Small intestine (tissue), 7 donors: ENCODE measurements at regions not wholly inside any gene's neighbourhood (a gene's known extent, or its start where the extent isn't known, plus 50 kb on each side); places are given as distances from the start of the nearest gene placed in this dataset.
"Not testable (repeated sequence)": the region's sequence is repeated elsewhere in the genome, so short reads cannot be mapped to it uniquely, and the experiment has no call there.

Source experiments
- DNase-seq, 2 donors: peaks; one replicate each; pipeline versions ENCODE4 v3.0.0 to v3.0.0-alpha.2; 2013
- FAIRE-seq: peaks from 2 replicates; lab custom pipeline; 2012; peaks lifted over from hg19 to GRCh38; lab: Jason Lieb, UNC
- H3K27ac ChIP-seq, 3 donors: one replicate each; pipeline ENCODE4 v1.5.1; 2013; ENCODE audit warnings: low read length in 2 of 3, mild to moderate bottlenecking in 2 of 3, control low read depth in 1 of 3, inconsistent platforms in 1 of 3, low read depth in 1 of 3, moderate library complexity in 1 of 3
- H3K27me3 ChIP-seq, 3 donors: one replicate each; pipeline ENCODE4 v1.6.1; 2013; ENCODE audit warnings: low read length in 3 of 3, inconsistent platforms in 1 of 3; ENCODE audit not compliant: control insufficient read depth in 3 of 3, insufficient read depth in 3 of 3
- H3K36me3 ChIP-seq, 3 donors: one replicate each; pipeline ENCODE4 v1.6.1; 2013; ENCODE audit warnings: low read length in 3 of 3, inconsistent platforms in 1 of 3, low read depth in 1 of 3, mild to moderate bottlenecking in 1 of 3, moderate library complexity in 1 of 3; ENCODE audit not compliant: control insufficient read depth in 3 of 3, insufficient read depth in 2 of 3
- H3K4me1 ChIP-seq, 3 donors: one replicate each; pipeline ENCODE4 v1.6.1; 2013; ENCODE audit warnings: low read length in 2 of 3, inconsistent platforms in 1 of 3, low read depth in 1 of 3, mild to moderate bottlenecking in 1 of 3, moderate library complexity in 1 of 3; ENCODE audit not compliant: control insufficient read depth in 3 of 3, insufficient read depth in 2 of 3
- H3K4me3 ChIP-seq, 3 donors: one replicate each; pipeline ENCODE4 v1.5.1; 2013; ENCODE audit warnings: low read length in 3 of 3, control low read depth in 1 of 3, inconsistent platforms in 1 of 3, low read depth in 1 of 3, mild to moderate bottlenecking in 1 of 3, moderate library complexity in 1 of 3
- H3K9me3 ChIP-seq, 2 donors: one replicate each; pipeline ENCODE4 v1.6.1; 2013; ENCODE audit warnings: low read depth in 1 of 2, low read length in 1 of 2; ENCODE audit not compliant: control insufficient read depth in 2 of 2, insufficient read depth in 1 of 2
- WGBS, 3 donors: extraction: QIAGEN DNeasy Blood & Tissue Kit; methylation state at CpG; one replicate each; pipeline ENCODE4 v1.1.7; 2013; 5-methylcytosine and 5-hydroxymethylcytosine counted together
- donor health status: healthy with polysubstance abuse.
- donor health status: control.
- donor health status: control.
- donor health status: Bipolar disorder and iron deficiency.
- donor health status: healthy.

DNA sequence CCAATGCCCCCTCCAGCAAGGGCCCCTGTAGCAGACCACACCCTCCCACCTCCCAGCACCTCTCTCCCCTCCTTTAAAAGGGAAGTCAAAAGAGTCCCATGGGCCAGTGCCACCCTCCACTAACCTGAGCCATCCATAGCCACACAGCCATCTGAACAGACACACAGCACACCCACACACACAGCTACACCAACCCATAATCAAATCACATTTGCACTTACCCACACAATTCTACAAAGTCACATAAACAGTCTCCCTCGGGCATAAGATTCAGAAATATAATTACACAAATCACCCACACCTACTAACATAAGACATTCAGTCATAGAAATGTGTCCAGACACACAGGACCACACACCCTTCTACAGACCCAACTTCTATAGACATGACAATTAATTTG, 96.3 kb downstream of the HIF1AN start:
- no peak for FAIRE-seq

DNA sequence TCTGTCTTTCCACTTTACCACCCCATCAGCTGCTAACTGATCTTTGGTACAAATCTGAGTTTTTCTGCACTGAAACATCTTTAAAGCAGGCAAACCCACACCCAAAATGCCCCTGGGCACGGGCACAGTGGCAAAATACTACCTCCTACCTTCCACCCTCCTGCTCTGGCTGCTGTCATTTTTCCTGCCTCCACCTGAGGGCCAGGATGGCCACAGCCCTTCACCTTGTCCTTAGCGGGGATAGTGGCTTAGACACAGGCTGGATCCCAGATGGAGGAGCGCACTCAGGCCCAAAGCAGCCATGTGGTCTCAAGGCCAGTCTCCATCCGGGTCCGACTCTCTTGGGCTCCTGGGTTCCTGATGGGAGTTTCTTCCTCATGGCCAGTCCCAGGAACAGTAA, 98.3 kb downstream of the HIF1AN start:
- Histone ChIP-seq H3K27ac (no peak overlapping the region), H3K27me3 (peaks cover 0 to 39% (median 8%) of the 10 kb centered on the region in 3 donors), H3K36me3 (no peaks in the 10 kb centered on the region), H3K9me3 (no peaks in the 10 kb centered on the region), H3K4me3 (no peak overlapping the region), H3K4me1 (no peaks in the 10 kb centered on the region)
- FAIRE-seq (no peak), DNase-seq (no peak)
- 53 to 71% (median 60%) methylated on average over 5 of the region's 5 CpGs for WGBS, 3 donors

More for the DNA sequence above, 96.3 kb downstream of the HIF1AN start:
- Histone ChIP-seq H3K4me1 (no peaks in the 10 kb centered on the region), H3K27me3 (peaks cover 0 to 35% (median 5%) of the 10 kb centered on the region in 3 donors), H3K9me3 (no peaks in the 10 kb centered on the region), H3K27ac (no peak overlapping the region), H3K36me3 (no peaks in the 10 kb centered on the region), H3K4me3 (no peak overlapping the region)
- 32 to 55% (median 48%) methylated on average over 1 of the region's 1 CpG for WGBS, 3 donors
- no peak for DNase-seq

DNA sequence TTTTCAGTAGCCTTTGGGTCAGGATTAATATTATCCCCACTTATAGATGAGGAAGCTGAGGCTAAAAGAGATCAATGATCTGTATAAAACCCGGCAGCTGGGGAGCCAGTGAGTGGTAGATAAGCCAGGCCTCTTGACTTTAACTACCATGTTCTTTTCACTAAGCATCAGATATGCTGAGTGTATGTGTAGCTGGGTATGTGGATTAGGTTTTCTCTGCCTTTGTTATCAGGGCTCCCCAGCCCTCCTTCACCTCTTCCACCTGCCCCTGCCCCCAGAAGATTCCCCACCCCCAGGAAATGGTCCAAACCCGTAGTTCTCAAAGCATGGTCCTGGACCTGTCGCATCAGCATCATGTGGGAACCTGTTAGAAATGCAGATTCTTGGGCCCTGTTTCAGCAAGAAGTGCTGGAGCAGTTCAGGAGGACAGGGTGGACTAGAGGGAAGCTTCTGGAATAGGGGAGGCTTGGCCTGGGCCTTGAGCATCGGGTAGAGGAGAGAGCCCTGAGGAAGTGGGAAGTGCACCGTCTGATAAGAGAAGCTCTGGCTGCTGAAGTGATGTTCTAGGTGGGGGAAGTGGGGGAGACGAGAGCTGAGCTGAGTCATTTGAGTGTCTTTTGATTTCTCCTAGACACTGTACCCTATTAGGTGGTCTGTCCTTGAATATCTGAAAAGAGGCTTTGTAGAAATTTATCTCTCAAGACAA, 101.3 kb downstream of the HIF1AN start:
- 32 to 37% (median 33%) methylated on average over 6 of the region's 6 CpGs for WGBS, 3 donors
- no peaks in the 10 kb centered on the region for H3K36me3 ChIP-seq
- no peaks in the 10 kb centered on the region for H3K9me3 ChIP-seq
- FAIRE-seq: no peak
- H3K27ac ChIP-seq: no peak overlapping the region
- H3K27me3 ChIP-seq: peaks cover 0 to 50% (median 15%) of the 10 kb centered on the region in 3 donors
- H3K4me1 ChIP-seq: no peaks in the 10 kb centered on the region
- no peak overlapping the region for H3K4me3 ChIP-seq
- DNase-seq: no peak

DNA sequence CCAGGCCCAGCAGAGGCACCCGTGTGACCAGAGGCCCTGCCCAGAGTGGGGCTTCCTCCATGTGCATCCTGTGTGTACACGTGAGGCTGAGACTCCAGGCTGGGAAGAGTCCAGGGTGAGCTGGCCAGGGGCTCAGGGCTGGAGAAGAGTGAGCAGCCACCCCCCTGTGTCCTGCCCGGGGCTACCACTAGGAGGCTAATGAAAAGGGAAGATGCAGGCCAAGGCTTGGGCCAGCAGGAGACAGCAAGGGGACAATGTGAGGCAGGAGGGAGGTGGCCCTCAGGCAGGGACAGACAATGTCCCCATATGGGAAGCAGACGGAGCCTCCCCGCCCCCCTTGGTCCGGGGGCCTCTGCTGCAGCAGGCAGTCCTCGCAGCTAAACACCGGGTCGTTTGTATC, 102.0 kb downstream of the HIF1AN start:
- no peak for DNase-seq

DNA sequence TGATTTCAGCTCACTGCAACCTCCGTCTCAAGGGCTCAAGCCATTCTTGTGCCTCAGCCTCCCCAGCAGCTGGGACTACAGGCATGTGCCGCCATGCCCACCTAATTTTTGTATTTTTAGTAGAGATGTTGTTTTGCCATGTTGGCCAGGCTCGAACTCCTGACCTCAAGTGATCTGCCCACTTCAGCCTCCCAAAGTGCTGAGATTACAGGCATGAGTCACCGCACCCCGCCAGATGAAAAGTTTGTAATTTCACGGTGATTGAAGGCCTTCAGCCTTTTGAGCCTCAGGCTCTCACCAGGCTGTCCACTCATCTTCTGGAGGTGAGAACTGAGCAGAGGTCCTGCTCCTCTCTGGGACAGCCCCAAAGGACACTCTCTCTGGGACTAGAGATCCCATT, 103.2 kb downstream of the HIF1AN start:
- DNase-seq, H3K4me1 ChIP-seq, H3K27ac ChIP-seq, H3K4me3 ChIP-seq, FAIRE-seq, H3K9me3 ChIP-seq, H3K36me3 ChIP-seq: not testable (repeated sequence)
- WGBS, 3 donors: 71 to 82% (median 72%) methylated on average over 6 of the region's 6 CpGs
- peaks cover 0 to 59% (median 20%) of the 10 kb centered on the region in 3 donors for H3K27me3 ChIP-seq

More for the DNA sequence above, 102.0 kb downstream of the HIF1AN start:
- FAIRE-seq: no peak
- H3K36me3 ChIP-seq: no peaks in the 10 kb centered on the region
- H3K27me3 ChIP-seq: peaks cover 0 to 56% (median 19%) of the 10 kb centered on the region in 3 donors
- H3K4me1 ChIP-seq: no peaks in the 10 kb centered on the region
- H3K9me3 ChIP-seq: no peaks in the 10 kb centered on the region
- no peak overlapping the region for H3K27ac ChIP-seq
- WGBS, 3 donors: 8 to 17% (median 17%) methylated on average over 9 of the region's 9 CpGs
- H3K4me3 ChIP-seq: no peak overlapping the region

DNA sequence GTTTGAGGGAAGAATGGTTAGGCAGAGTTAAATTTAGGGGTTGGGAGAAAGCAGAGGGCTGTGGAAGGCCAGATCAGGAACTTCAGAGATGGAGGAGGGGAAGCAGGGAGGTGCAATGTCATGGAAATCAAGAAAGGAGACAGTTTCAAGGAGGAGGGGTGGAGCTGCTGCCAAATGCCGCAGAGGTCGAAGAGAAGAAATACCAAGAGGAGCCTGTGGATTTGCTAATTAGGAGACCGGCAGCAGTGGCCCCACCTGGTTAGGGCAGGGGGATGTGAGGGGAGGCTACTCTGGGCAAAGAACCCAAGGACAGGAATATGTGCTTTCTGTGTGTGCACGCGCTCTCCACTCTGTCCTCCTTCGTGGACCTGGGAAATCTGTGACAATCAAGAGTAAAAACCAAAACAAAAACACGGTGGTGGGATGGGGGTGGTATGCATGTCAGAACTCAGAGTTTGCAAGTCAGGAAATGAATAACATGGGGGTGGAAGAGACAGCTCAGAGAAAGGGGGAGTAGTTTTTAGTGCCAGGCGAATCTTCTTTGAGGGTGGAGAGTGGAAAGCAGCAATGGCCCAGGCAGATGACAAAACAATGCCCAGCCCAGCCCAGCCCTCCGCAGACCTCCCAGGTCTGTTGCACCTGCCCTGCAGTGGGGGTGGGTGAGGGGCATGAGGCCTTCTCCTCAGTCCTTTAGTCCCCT, 102.9 kb upstream of the PAX2 start:
- Histone ChIP-seq H3K9me3 (no peaks in the 10 kb centered on the region), H3K4me3 (no peak overlapping the region), H3K27me3 (peaks cover 0 to 76% (median 28%) of the 10 kb centered on the region in 3 donors), H3K27ac (no peak overlapping the region), H3K36me3 (no peaks in the 10 kb centered on the region), H3K4me1 (no peaks in the 10 kb centered on the region)
- DNase-seq: no peak
- WGBS, 3 donors: 12 to 29% (median 25%) methylated on average over 9 of the region's 9 CpGs
- FAIRE-seq: no peak

DNA sequence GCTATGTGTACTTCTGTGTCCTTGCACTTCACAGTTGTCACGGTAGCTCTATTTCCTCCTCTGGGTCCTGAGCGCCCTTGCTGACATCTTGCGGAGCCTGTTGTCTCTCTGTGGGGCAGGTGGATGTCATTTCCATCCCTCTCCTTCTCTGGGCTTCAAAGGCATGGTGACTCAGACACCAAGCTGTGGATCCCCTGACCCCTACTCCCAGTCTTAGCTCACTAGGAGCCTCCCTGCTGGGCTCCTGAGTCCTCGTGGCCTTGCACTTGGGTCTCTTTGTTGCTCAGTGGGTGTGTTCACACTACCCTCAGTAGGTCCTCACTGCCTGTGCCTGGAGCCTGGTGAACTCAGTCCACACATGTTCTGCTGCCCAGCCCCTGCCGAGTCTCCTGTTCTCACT, 100.3 kb upstream of the PAX2 start:
- no peak for DNase-seq
- Histone ChIP-seq H3K27ac (no peak overlapping the region), H3K4me3 (no peak overlapping the region), H3K4me1 (no peaks in the 10 kb centered on the region), H3K36me3 (no peaks in the 10 kb centered on the region), H3K27me3 (peaks cover 0 to 57% (median 24%) of the 10 kb centered on the region in 3 donors), H3K9me3 (no peaks in the 10 kb centered on the region)
- FAIRE-seq: no peak
- WGBS, 3 donors: 54 to 63% (median 56%) methylated on average over 5 of the region's 5 CpGs

DNA sequence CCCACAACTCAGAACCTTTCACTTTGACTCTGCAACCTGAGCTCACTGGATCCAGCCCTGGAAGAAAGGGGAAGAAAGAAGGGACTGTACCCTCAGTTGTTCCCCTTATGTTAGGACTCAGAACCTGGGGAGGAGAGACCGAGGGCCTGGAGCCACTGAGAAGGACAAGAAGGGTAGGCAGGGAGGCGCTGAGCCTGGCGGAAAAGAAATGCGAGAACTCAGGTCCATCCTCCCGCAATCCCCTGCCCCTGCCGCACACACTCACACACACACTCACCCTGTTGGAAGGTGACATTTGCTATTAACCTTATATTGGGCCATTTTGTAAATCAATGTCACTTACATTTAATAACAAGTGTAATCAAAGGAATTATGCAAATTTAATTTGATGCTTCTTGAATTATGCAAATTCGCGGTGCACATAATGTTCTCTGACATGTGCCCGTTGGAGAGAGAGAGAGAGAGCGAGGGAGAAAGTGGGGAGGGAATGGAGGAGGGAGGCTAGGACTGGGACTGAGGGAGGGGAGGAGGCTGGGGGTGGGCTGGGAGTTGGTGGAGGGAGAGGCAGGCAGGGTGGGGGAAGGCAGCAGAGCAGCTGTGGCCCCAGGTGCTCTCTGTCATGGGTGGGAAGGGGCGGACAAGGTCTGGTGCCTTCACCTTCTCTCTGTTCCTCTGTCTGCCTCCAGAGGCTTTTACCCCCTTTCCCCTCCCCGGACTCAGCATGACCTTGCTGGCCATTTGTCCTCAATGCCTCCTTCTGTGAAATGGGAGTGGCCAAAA, 99.6 kb upstream of the PAX2 start:
- WGBS, 3 donors: 29 to 49% (median 42%) methylated on average over 12 of the region's 12 CpGs
- H3K9me3 ChIP-seq: no peaks in the 10 kb centered on the region
- H3K4me1 ChIP-seq: no peaks in the 10 kb centered on the region
- H3K27ac ChIP-seq: no peak overlapping the region
- peaks cover 0 to 59% (median 30%) of the 10 kb centered on the region in 3 donors for H3K27me3 ChIP-seq
- no peak overlapping the region for H3K4me3 ChIP-seq
- DNase-seq: no peak
- no peak for FAIRE-seq
- no peaks in the 10 kb centered on the region for H3K36me3 ChIP-seq
